Parathyroid adenoma (tissue), 2 donors: ENCODE measurements at regions not wholly inside any gene's neighbourhood (a gene's known extent, or its start where the extent isn't known, plus 50 kb on each side); places are given as distances from the start of the nearest gene placed in this dataset.
"Not testable (repeated sequence)": the region's sequence is repeated elsewhere in the genome, so short reads cannot be mapped to it uniquely, and the experiment has no call there.

Source experiments
- H2AFZ ChIP-seq: fragments of 300-600 bp; sonication (generic); one replicate; pipeline ENCODE4 v1.7.0; 2017; ENCODE audit warnings: antibody characterized with exemption, mild to moderate bottlenecking
- H3K27ac ChIP-seq: fragments of 300-600 bp; sonication (generic); one replicate; pipeline ENCODE4 v1.7.0; 2017
- H3K27me3 ChIP-seq: fragments of 300-600 bp; sonication (generic); one replicate; pipeline ENCODE4 v1.7.0; 2017; ENCODE audit warnings: low read length; ENCODE audit not compliant: control insufficient read depth, insufficient read depth
- H3K36me3 ChIP-seq: fragments of 300-600 bp; sonication (generic); one replicate; pipeline ENCODE4 v1.7.0; 2017; ENCODE audit warnings: low read length; ENCODE audit not compliant: control insufficient read depth, insufficient read depth
- H3K4me1 ChIP-seq: fragments of 300-600 bp; sonication (generic); one replicate; pipeline ENCODE4 v1.7.0; 2017; ENCODE audit warnings: control low read depth
- H3K4me2 ChIP-seq: fragments of 300-600 bp; sonication (generic); one replicate; pipeline ENCODE4 v1.7.0; 2017; ENCODE audit warnings: low read length
- H3K4me3 ChIP-seq: fragments of 300-600 bp; sonication (generic); one replicate; pipeline ENCODE4 v1.7.0; 2017; ENCODE audit warnings: low read depth, low read length
- H3K79me2 ChIP-seq: fragments of 300-600 bp; sonication (generic); one replicate; pipeline ENCODE4 v1.7.0; 2017; ENCODE audit warnings: control low read depth
- H3K9ac ChIP-seq: fragments of 300-600 bp; sonication (generic); one replicate; pipeline ENCODE4 v1.7.0; 2017; ENCODE audit warnings: mild to moderate bottlenecking
- H3K9me3 ChIP-seq: fragments of 300-600 bp; sonication (generic); one replicate; pipeline ENCODE4 v1.7.0; 2017; ENCODE audit warnings: low read length; ENCODE audit not compliant: control insufficient read depth
- TF ChIP-seq, protein P1 (sequence below): fragments of 300-600 bp; sonication (generic); IDR thresholded peaks from one replicate; pipeline ENCODE4 v1.7.0; 2017; ENCODE audit warnings: antibody characterized with exemption, mild to moderate bottlenecking
- donor health status: primary hyperparathyroidism.

DNA sequence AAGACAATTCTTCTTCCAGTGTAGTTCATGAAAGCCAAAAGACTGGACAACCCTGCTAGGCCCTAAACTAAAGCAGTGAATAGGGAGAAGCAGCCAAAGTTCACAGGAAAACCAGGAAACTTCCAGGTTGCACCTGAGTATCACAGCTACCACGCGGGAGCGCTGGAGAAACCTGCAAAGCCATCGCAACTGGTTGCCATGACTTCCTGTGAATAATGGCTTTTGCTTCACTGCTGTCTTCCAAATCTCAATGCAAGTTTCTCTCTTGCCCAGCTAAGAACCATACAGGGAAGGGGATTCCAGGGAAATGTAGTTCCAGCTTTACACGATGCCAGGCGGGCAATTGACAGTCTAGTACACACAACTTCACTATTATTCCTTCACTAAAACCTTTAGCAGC is 114.1 kb downstream of the GXYLT1 start:
- H3K9ac ChIP-seq: no peak overlapping the region
- TF ChIP-seq, protein P1, sequence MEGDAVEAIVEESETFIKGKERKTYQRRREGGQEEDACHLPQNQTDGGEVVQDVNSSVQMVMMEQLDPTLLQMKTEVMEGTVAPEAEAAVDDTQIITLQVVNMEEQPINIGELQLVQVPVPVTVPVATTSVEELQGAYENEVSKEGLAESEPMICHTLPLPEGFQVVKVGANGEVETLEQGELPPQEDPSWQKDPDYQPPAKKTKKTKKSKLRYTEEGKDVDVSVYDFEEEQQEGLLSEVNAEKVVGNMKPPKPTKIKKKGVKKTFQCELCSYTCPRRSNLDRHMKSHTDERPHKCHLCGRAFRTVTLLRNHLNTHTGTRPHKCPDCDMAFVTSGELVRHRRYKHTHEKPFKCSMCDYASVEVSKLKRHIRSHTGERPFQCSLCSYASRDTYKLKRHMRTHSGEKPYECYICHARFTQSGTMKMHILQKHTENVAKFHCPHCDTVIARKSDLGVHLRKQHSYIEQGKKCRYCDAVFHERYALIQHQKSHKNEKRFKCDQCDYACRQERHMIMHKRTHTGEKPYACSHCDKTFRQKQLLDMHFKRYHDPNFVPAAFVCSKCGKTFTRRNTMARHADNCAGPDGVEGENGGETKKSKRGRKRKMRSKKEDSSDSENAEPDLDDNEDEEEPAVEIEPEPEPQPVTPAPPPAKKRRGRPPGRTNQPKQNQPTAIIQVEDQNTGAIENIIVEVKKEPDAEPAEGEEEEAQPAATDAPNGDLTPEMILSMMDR: no peak

DNA sequence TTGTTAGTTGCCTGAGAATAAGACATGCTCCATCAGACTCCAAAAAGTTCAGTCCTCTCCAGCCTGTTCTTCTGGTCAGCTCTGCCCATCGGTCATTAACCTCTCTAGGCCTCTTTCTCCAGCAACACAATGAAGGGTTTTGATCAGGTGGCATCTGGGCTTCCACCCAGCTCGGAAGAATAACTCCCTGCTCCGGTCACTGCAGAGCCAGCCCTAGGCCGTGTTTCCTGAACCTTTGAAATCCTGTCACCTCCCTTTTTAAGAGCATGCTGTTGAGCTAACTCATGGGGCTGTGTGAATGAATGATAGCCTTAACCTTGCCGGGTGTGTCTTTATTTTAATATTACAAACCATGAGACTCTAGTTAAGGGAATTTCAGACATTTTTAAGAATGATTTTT is 117.1 kb downstream of the GXYLT1 start:
- no peak overlapping the region for H3K4me2 ChIP-seq
- peak overlapping the region; percentile 29 for H2AFZ ChIP-seq
- H3K4me1 ChIP-seq: no peaks in the 10 kb centered on the region
- H3K9ac ChIP-seq: no peak overlapping the region
- TF ChIP-seq, protein P1: no peak
- H3K79me2 ChIP-seq: no peaks in the 10 kb centered on the region
- H3K9me3 ChIP-seq: no peaks in the 10 kb centered on the region
- no peak overlapping the region for H3K4me3 ChIP-seq
- no peak overlapping the region for H3K27ac ChIP-seq
- no peaks in the 10 kb centered on the region for H3K27me3 ChIP-seq
- H3K36me3 ChIP-seq: peaks cover 2% of the 10 kb centered on the region

More for the DNA sequence above, 114.1 kb downstream of the GXYLT1 start:
- no peaks in the 10 kb centered on the region for H3K4me1 ChIP-seq
- no peak overlapping the region for H3K27ac ChIP-seq
- peaks cover 2% of the 10 kb centered on the region for H3K36me3 ChIP-seq
- no peaks in the 10 kb centered on the region for H3K79me2 ChIP-seq
- H2AFZ ChIP-seq: no peak overlapping the region
- no peaks in the 10 kb centered on the region for H3K27me3 ChIP-seq
- no peak overlapping the region for H3K4me3 ChIP-seq
- H3K4me2 ChIP-seq: no peak overlapping the region
- H3K9me3 ChIP-seq: no peaks in the 10 kb centered on the region

DNA sequence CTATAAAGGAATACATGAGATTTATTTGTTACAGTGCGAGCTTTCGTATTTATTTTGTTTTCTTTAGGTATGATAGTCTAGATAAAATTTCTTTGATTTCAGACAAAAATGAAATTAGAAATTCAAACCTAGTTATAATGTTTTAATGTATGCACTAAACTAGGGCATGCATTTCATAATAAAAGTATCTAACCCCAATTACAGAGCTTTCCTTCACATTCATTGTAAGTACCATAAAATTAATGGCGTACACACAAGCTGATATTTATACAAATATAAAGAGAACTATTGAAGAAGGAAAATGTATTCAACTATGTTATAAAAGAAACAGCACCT is 120.2 kb downstream of the GXYLT1 start:
- Histone ChIP-seq H3K79me2 (no peaks in the 10 kb centered on the region), H3K4me3 (no peak overlapping the region), H2AFZ (peak overlapping the region; percentile 76), H3K27ac (no peak overlapping the region), H3K9ac (no peak overlapping the region), H3K4me1 (no peaks in the 10 kb centered on the region), H3K27me3 (no peaks in the 10 kb centered on the region), H3K9me3 (no peaks in the 10 kb centered on the region), H3K36me3 (peaks cover 2% of the 10 kb centered on the region), H3K4me2 (peak overlapping the region; percentile 90)
- TF ChIP-seq, protein P1: peak; percentile 10

DNA sequence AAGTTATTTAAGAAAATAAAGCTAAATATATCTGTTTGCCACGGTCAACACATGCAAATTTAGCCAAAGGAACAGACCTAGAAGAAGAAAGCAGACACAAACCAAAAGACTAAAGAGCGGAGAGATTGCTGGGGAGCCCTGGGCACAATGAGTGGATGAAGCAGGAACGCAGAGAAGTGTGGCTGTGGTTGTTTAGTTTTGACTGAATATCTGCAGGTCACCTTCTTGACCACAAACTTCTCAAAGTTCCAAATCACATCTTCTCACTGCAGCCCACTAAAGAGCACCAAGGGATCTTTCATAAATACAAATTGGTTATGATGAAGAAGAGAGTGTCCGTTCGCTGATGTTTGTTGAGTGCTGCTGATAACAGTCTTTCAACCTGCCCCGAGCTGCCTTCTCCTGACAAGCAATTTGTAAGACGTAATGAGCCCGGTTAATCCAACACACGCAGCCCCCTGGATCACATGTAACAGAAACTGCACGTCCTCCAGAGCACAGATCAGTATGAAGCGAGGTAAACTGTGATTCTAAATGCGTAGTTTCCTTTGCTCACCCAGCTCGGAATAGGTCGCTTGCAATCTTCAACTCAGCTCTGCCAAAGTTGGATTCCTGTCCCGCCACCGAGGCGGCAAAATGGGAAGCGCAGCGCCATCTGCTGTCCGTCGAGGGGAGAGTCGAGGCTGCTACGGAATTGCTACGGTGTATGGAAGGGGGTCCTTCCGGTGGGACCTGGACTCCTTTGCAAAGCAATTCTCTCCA is 120.8 kb downstream of the GXYLT1 start:
- TF ChIP-seq, protein P1: peak; percentile 89
- Histone ChIP-seq H3K79me2 (no peaks in the 10 kb centered on the region), H3K27ac (no peak overlapping the region), H3K9ac (no peak overlapping the region), H2AFZ (peak overlapping the region; percentile 76), H3K4me1 (no peaks in the 10 kb centered on the region), H3K4me2 (peak overlapping the region; percentile 90), H3K36me3 (peaks cover 2% of the 10 kb centered on the region), H3K27me3 (no peaks in the 10 kb centered on the region), H3K4me3 (peak overlapping the region; percentile 58), H3K9me3 (no peaks in the 10 kb centered on the region)

DNA sequence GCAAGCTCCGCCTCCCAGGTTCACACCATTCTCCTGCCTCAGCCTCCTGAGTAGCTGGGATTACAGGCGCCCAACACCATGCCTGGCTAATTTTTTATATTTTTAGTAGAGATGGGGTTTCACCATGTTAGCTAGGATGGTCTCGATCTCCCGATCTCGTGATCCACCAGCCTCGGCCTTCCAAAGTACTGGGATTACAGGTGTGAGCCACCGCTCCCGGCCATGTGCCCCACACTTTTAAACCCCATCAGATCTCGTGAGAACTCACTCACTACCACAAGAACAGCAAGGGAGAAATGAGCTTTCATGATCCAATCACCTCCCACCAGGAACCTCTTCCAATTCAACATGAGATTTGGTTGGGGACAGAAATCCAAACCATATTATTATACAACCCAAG is 122.7 kb downstream of the GXYLT1 start:
- H3K79me2 ChIP-seq, H3K36me3 ChIP-seq, H3K27ac ChIP-seq, H3K27me3 ChIP-seq, H3K9ac ChIP-seq, H3K9me3 ChIP-seq, H3K4me3 ChIP-seq, H2AFZ ChIP-seq, H3K4me2 ChIP-seq, H3K4me1 ChIP-seq: not testable (repeated sequence)
